NCI-H226 (cell line): ENCODE measurements at regions not wholly inside any gene's neighbourhood (a gene's known extent, or its start where the extent isn't known, plus 50 kb on each side); places are given as distances from the start of the nearest gene placed in this dataset.
"Not testable (repeated sequence)": the region's sequence is repeated elsewhere in the genome, so short reads cannot be mapped to it uniquely, and the experiment has no call there.

Source experiments
- DNase-seq: peaks from one replicate; pipeline ENCODE4 v3.0.0-alpha.2; 2015

DNA sequence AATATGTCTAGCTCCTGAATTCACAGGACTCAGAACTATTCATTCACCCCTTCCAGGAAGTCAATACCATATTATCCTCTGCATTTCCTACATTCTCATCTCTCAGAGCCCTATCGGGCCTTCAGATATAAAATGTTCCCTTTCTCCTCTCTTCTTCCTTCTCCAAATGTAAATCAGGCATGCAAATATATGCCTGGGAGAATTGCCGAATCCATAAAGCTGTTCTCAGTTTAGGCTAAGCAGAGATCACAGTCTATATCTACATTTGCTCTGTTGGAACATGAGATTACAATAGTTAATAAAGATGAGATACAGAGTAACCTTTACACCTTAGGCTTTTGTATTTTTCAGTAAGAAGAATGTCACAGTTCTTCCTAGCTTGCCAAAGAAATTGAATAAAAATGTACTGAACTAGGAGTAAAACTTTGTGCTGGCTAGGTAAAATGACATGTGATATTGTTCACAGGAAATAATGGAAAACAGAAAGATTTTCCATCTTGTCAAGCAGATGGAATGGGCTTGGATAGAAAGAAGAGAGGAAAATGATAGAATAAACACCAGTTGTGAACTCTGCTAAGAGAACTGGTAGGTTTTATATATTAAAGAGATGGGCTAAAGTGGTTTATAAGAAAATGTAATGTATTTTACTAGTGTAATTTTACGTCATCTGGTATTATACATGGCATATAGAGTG lies 161.5 kb downstream of the NRIP1 start:
- no peak for DNase-seq

GRCh38 chr21:14901482-14901958 lies 163.3 kb downstream of the NRIP1 start:
- peak; percentile 90 for DNase-seq

GRCh38 chr21:14900611-14901010 lies 164.2 kb downstream of the NRIP1 start:
- no peak for DNase-seq

DNA sequence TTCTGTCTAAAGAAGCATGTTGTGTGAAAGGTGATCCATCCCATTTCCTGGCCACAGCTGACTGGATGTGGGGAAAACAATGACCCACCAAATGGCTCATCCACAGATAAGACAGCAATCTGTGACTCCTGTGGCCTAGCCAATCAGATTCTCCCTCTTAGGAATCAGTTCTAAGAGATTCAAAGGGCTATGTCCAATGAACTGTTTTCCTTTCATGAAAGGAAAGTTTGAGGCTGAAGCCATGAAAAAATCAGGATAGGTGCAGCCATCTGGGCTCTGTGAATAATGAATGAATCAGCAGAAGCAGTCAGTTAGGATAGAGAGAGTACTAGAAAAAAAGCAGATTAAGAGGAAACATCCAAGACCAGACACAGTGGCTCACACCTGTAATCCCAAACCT lies 164.7 kb downstream of the NRIP1 start:
- DNase-seq = peak; percentile 90

DNA sequence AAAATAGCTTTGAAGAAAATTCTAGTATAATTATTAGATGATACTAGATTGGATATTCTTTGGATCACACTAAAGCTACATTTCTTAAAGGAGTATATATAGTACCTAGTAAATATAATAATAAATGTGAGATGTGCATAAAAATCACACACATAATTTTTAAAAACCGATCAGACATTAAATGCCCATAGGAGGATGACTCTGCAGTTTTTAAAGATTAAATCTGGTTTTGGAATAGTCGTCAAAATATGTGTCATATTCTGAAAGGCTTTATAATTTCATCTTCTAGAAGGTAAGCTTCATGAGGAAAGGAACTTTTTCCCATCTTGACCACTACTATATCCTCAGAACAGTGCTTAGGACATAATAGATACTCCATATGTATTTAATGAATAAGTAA lies 169.0 kb downstream of the NRIP1 start:
- no peak for DNase-seq

DNA sequence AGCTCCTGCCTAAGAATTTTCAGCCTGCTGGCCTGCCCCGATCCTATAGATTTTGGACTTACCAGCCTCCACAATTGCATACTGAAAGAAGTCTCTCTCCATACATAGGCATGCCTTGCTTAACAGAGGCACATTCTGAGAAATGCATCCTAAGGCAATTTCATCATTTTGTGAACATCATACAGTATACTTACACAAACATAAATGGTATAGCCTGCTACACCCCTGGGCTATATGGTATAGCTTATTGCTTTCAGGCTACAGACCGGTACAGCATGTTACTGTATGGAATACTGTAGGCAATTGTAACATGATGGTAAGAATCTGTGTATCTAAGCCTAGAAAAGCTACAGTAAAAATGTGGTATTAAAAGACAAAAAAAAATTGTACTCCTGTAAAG lies 174.7 kb downstream of the NRIP1 start:
- DNase-seq = no peak

GRCh38 chr21:14889080-14889810 lies 175.6 kb downstream of the NRIP1 start:
- DNase-seq = peak; percentile 66

DNA sequence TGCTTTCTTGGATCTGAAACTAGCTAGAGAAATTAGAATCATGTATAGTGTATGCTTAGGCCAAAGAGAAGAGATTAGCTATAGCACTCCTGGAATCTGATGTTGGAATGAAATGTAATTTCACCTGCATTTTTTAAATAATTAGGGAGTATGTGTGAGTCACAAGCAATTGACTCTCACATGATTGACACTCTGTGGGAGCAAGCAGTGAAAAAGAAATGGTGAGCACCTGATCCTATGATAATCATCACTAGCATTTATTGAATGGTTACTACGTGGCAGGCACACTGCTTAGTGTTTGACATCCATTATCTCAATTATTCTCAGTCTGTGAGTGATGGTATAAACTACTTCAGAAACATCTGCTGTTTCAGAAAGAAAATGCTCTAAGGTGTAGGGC lies 176.6 kb downstream of the NRIP1 start:
- peak; percentile 70 for DNase-seq

DNA sequence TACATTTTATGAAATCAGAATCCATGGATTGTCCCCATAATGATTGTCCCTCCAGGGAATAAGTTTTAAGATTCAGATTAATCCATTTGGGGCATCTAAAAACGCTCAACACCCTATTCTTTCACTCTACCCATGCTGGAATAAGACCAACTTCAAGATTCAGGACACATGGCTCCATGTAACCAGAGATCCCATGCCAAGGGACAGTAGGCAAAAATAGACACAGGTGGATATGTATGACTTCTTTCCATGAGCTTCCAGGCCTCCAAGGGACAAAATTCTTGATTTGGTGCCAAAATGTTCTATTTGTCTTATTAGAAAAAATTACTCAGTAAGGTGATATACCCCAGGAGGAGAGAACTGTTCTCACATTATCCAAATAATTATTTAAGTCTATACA lies 178.8 kb downstream of the NRIP1 start:
- no peak for DNase-seq

GRCh38 chr21:14883351-14883750 lies 181.4 kb downstream of the NRIP1 start:
- no peak for DNase-seq

DNA sequence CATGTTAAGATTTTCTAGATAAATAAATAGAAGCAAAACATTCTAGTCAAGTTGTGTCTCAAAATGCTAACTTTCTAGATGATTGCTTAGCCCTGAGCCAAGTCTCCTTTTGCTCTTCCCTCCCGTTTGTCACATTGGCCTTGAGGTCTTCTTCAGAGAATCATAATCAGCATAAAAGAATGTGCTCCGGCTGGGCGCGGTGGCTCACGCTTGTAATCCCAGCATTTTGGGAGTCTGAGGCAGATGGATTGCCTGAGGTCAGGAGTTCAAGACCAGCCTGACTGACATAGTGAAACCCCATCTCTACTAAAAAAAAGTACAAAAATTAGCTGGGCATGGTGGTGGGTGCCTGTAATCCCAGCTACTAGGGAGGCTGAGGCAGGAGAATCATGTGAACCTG lies 182.3 kb downstream of the NRIP1 start:
- DNase-seq = not testable (repeated sequence)

DNA sequence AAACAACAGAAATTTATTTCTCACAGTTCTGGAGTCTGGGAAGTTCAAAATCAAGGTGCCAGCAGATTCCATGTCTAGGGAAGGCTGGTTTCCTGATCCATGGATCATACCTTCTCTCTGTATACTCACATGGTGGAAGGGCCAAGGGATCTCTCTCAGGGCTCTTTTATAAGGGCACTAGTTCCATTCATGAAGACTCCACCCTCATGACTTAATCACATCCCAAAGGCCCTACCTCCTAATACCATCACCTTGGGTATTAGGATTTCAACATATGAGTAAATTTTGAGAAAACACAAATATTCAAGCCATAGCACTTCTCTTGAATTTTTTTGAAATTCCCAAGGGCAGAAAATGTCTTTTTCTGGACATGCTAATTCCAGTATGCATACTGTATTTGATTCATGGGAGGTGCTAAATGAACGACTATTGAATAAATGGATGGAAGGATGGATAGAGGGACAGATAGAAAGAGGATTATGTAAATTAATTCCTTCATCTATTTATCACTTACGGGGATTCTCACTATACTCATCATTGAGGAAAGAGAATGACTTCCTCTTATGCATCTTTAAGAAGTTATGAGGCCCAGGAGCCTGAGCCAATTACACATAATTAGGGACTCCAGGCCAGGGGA lies 182.8 kb downstream of the NRIP1 start:
- no peak for DNase-seq

GRCh38 chr21:14880922-14881321 lies 183.9 kb downstream of the NRIP1 start:
- peak; percentile 88 for DNase-seq

DNA sequence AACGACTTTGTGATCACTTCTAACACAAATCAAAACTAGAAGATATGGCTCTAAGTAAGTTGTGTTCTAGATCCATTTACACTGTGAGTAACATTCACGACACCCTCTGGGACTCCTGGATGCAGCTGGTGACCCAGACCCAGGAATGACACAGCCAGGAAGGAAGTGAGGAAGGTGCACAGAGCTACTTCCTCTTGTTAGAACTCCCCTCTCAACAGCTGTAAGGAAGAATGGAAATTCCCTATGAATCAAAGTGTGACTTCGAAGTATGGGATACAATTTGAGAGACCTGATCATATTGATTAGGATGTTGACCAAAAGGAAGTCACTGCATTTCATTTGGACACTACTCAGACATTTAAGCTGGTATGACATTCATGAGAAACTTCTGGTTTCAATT lies 185.3 kb downstream of the NRIP1 start:
- DNase-seq = no peak

- DNase-seq = no peak
These were observed 185.8 kb downstream of the NRIP1 start for GRCh38 chr21:14878971-14879370.

DNA sequence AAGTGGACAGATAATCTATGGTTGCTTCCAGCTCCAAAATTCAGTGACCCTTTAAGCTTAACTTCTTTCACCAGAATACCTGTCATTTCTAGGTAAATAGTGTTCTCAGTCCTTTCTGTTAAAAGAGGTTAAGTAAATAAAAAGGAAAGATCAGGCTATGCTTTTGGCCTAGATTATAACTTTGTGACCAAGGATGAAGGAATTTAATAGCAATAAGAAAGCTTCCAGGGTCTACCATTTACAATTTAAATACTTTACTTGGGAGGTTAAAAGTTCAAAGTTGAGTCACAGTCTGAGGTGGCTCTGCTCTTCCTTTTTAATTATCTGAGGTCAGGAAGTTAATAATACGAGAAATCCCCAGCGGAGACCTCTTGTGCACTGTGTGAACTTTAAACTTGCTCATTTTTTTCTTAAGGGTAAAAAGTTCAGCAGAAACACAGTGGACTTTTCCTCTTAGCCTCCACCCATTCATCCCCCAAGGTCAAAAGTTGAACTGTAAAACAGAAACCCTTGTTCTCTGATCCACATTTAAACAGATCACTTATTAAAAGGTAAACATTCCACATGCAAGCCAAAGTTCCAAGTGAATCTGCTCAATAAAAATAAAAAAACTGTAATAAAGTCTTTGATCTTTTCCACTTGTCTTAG lies 187.1 kb downstream of the NRIP1 start:
- peak; percentile 73 for DNase-seq

GRCh38 chr21:14876524-14876840 lies 188.3 kb downstream of the NRIP1 start:
- DNase-seq = no peak

DNA sequence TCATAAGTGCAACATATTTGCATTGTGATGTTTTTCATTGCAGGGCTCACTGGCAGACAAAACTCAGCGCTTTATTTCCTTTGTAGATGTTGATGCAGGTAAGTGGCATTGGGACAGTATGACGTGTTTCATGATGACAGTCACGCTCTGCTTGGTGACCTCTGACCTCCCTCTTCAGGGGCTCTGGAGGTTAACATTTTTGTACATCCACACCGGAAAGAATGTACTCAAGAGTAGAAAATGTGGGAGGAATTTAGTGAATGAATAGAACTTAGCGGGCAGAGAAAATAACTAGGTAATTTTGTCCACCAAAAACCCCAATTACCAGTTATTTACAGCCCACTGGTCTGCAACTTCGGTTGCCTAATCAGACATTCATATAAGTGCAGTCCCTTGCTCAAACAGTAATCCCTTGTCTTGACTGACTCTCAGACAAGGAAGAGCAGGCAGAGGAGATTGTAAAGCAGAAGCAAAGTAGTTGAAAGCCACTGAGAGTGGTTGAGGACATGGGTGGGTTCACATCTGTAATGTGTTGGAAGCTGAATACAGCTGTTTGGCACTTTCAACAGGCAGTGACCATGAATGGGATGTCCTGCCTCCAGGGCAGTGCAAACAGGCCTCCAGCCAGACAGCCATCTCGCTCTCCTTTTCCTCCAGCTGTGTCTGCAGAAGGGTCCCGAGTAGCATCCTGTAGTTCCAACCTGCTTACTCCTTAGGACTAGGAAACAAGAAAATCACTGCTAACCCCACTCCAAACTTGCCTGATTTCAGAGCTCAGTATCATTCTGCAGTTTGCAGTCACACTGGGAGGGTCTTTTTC lies 188.9 kb downstream of the NRIP1 start:
- no peak for DNase-seq

GRCh38 chr21:14875186-14875585 lies 189.6 kb downstream of the NRIP1 start:
- peak; percentile 58 for DNase-seq

GRCh38 chr21:14874379-14874778 lies 190.4 kb downstream of the NRIP1 start:
- no peak for DNase-seq

DNA sequence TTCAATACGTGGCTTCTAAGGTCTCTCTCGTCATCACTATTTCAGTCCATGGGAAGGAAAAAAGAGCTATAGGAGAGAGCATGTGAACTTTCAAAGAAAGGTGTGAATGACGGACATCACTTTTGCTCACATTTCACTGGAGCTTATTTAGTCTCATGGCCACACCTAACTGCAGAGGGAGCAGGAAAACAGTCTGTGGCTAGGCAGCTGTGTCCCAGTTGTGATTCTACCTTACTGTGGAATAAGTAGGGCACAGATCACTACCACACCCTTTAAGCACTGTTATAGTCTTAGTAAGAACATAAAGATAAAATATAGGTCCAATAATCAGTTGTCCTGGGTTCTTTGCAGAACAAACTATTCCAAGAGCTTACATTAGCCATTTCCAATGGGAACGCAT lies 192.9 kb downstream of the NRIP1 start:
- no peak for DNase-seq

DNA sequence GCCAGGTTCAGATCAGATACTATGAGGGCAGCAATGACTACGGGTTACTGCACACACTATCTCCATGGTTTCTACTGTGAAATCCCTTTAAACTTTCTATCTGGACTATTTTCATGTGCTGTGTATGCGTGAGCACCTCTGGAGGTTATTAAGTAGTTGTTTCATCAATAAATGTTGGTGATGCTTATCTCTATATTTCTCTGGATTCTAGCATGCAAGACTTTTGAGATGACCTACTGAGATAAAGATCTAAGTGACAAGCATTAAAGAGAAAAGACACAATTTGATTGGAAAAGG lies 194.0 kb downstream of the NRIP1 start:
- DNase-seq = no peak
